ENCODE measurements at regions not wholly inside any gene's neighbourhood (a gene's known extent, or its start where the extent isn't known, plus 50 kb on each side); places are given as distances from the start of the nearest gene placed in this dataset.

GRCh38 chr12:59036973-59037762, 116.9 kb upstream of the LRIG3 start (continued):
- no peak for TF ChIP-seq ZSCAN23 (tag by site-specific recombination; IDR thresholded peaks at IDR 0.05)
- no peak for TF ChIP-seq ZNF214 (tag by site-specific recombination; IDR thresholded peaks at IDR 0.05; ENCODE audit: borderline replicate concordance)

- H3K36me3 ChIP-seq (ENCODE audit: control insufficient read depth in 2 of 2, insufficient read depth in 1 of 2, low read length in 2 of 2) = no peaks in the 10 kb centered on the region
- no peak overlapping the region for H3K4me3 ChIP-seq (ENCODE audit: low read depth, low read length)
- H3K4me1 ChIP-seq (ENCODE audit: control insufficient read depth, insufficient read depth, low read length) = peaks cover 9% of the 10 kb centered on the region
- H3K27ac ChIP-seq (ENCODE audit: extremely low read depth, low read depth, low read length) = no peak overlapping the region
- TF ChIP-seq OSR2 (tag by site-specific recombination; IDR thresholded peaks at IDR 0.05) (no peak), ZSCAN18 (tag by site-specific recombination; IDR thresholded peaks at IDR 0.05) (no peak), ZNF146 (tag by site-specific recombination; IDR thresholded peaks at IDR 0.05) (no peak), ZBTB48 (tag by site-specific recombination; IDR thresholded peaks at IDR 0.05) (no peak), ZNF596 (tag by site-specific recombination; IDR thresholded peaks at IDR 0.05) (no peak), ZFP3 (tag by site-specific recombination; IDR thresholded peaks at IDR 0.05; ENCODE audit: low read depth) (no peak), ZNF658 (tag by site-specific recombination; IDR thresholded peaks at IDR 0.05) (no peak), ZNF670 (tag by site-specific recombination; IDR thresholded peaks at IDR 0.05; ENCODE audit: low read depth) (no peak), ZNF366 (tag by site-specific recombination; conservative IDR thresholded peaks at IDR 0.05) (no peak), ZBTB17 (tag by site-specific recombination; IDR thresholded peaks at IDR 0.05) (no peak), ZNF677 (tag by site-specific recombination; IDR thresholded peaks at IDR 0.05) (no peak), ZNF768 (tag by site-specific recombination; IDR thresholded peaks at IDR 0.05) (no peak), ZNF513 (tag by site-specific recombination; IDR thresholded peaks at IDR 0.05) (no peak), ZBTB7A (tag by site-specific recombination; IDR thresholded peaks at IDR 0.05; ENCODE audit: low read depth) (no peak)
- ChIA-PET POLR2A (no interaction called here), CTCF (interaction anchor here (1.5 kb wide), 1 partner anchor 34 kb away, joined by 4 read pairs; no protein-coding TSS in a partner anchor)
- H3K9me3 ChIP-seq (ENCODE audit: control insufficient read depth, insufficient read depth, low read depth, low read length) = no peaks in the 10 kb centered on the region
Observed at GRCh38 chr12:59036347-59036746, 116.0 kb upstream of the LRIG3 start.

- no peak overlapping the region for H3K27ac ChIP-seq (ENCODE audit: extremely low read depth, low read depth, low read length)
- POLR2A ChIA-PET = no interaction called here
- H3K4me1 ChIP-seq (ENCODE audit: control insufficient read depth, insufficient read depth, low read length) = no peaks in the 10 kb centered on the region
- no peak overlapping the region for H3K4me3 ChIP-seq (ENCODE audit: low read depth, low read length)
- CTCF ChIA-PET = no interaction called here
- no peaks in the 10 kb centered on the region for H3K36me3 ChIP-seq (ENCODE audit: control insufficient read depth in 2 of 2, insufficient read depth in 1 of 2, low read length in 2 of 2)
- no peak for TF ChIP-seq BCL6B (tag by site-specific recombination; IDR thresholded peaks at IDR 0.05)
- no peaks in the 10 kb centered on the region for H3K9me3 ChIP-seq (ENCODE audit: control insufficient read depth, insufficient read depth, low read depth, low read length)
Observed at GRCh38 chr12:59031313-59031712, 111.0 kb upstream of the LRIG3 start.
